Astrocyte (in vitro differentiated cells and primary cell): ENCODE measurements at regions not wholly inside any gene's neighbourhood (a gene's known extent, or its start where the extent isn't known, plus 50 kb on each side); places are given as distances from the start of the nearest gene placed in this dataset.

Source experiments
- DNase-seq: peaks from one replicate; pipeline ENCODE4 v3.0.0-alpha.2; 2010; ENCODE audit warnings: low read depth
- FAIRE-seq: peaks from 2 replicates; lab custom pipeline; 2011; peaks lifted over from hg19 to GRCh38; lab: Jason Lieb, UNC
- H2AFZ ChIP-seq: 2 replicates; pipeline ENCODE4 v1.6.0; 2012; ENCODE audit warnings: low read depth, low read length, inconsistent platforms
- H3K27ac ChIP-seq: 2 replicates; pipeline ENCODE4 v1.5.1; 2011; ENCODE audit warnings: low read depth, low read length, inconsistent platforms
- H3K27me3 ChIP-seq: 2 replicates; pipeline ENCODE4 v1.6.0; 2011; ENCODE audit warnings: low read length, inconsistent platforms; ENCODE audit not compliant: insufficient read depth
- H3K36me3 ChIP-seq: 2 replicates; pipeline ENCODE4 v1.5.1; 2011; ENCODE audit warnings: low read length, inconsistent platforms; ENCODE audit not compliant: insufficient read depth
- H3K4me1 ChIP-seq: 2 replicates; pipeline ENCODE4 v1.5.1; 2011; ENCODE audit warnings: low read length, inconsistent platforms; ENCODE audit not compliant: insufficient read depth
- H3K4me2 ChIP-seq: 2 replicates; pipeline ENCODE4 v1.6.0; 2012; ENCODE audit warnings: low read length, inconsistent platforms
- H3K4me3 ChIP-seq: 2 replicates; pipeline ENCODE4 v1.5.1; 2011; ENCODE audit warnings: low read depth, mild to moderate bottlenecking, low read length, inconsistent platforms; ENCODE audit not compliant: insufficient read depth
- H3K79me2 ChIP-seq: 2 replicates; pipeline ENCODE4 v1.6.0; 2012; ENCODE audit warnings: mild to moderate bottlenecking, low read length, inconsistent platforms; ENCODE audit not compliant: insufficient read depth
- H3K9ac ChIP-seq: 2 replicates; pipeline ENCODE4 v1.6.0; 2012; ENCODE audit warnings: mild to moderate bottlenecking, low read length, inconsistent platforms
- H3K9me3 ChIP-seq: 2 replicates; pipeline ENCODE4 v1.5.1; 2012; ENCODE audit warnings: low read depth, mild to moderate bottlenecking, low read length, inconsistent platforms; ENCODE audit not compliant: insufficient read depth
- H4K20me1 ChIP-seq: 2 replicates; pipeline ENCODE4 v1.6.0; 2012; ENCODE audit warnings: low read length, inconsistent platforms; ENCODE audit not compliant: insufficient read depth
- H3K27ac Mint-ChIP-seq: one replicate; pipeline ENCODE4 v1.8.0; 2021; ENCODE audit warnings: mild to moderate bottlenecking, mixed read lengths; ENCODE audit not compliant: unreplicated experiment
- H3K27me3 Mint-ChIP-seq: one replicate; pipeline ENCODE4 v1.8.0; 2021; ENCODE audit warnings: low read depth, mixed read lengths; ENCODE audit not compliant: unreplicated experiment
- H3K36me3 Mint-ChIP-seq: one replicate; pipeline ENCODE4 v1.8.0; 2021; ENCODE audit warnings: low read depth, mixed read lengths; ENCODE audit not compliant: unreplicated experiment
- H3K4me1 Mint-ChIP-seq: one replicate; pipeline ENCODE4 v1.8.0; 2021; ENCODE audit warnings: low read depth, mixed read lengths; ENCODE audit not compliant: unreplicated experiment
- H3K4me3 Mint-ChIP-seq: one replicate; pipeline ENCODE4 v1.8.0; 2021; ENCODE audit warnings: mild to moderate bottlenecking, moderate library complexity, mixed read lengths; ENCODE audit not compliant: unreplicated experiment
- H3K9me3 Mint-ChIP-seq: one replicate; pipeline ENCODE4 v1.8.0; 2021; ENCODE audit warnings: mild to moderate bottlenecking, mixed read lengths; ENCODE audit not compliant: unreplicated experiment
- CTCF ChIP-seq: IDR thresholded peaks from 2 replicates; pipeline ENCODE4 v1.5.1; 2011; ENCODE audit warnings: low read depth, mild to moderate bottlenecking, inconsistent platforms, low read length, moderate library complexity; ENCODE audit not compliant: insufficient read depth
- EZH2 ChIP-seq: IDR thresholded peaks from 2 replicates; pipeline ENCODE4 v1.6.1; 2012; ENCODE audit warnings: mild to moderate bottlenecking, low read length, inconsistent platforms; ENCODE audit not compliant: insufficient read depth

DNA sequence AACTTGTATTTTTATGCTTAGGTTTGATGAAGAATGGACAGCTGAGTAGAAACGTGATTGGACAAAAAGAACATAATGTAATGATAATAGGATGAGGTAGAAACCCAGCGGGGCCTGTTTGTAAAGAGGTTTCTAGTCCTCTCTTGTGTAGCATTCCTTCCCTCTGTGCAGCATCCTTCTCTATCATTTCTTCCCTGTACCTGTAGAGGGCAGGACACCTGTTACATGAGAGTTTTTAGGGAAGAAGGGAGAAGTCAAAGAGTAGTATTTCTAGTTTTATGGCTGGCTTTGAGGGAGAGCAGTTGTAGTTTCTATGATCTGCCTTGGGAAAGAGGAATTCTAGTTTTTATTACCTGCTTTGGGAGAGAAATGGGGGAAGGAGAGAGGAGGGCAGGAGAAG lies 162.1 kb upstream of the FST start:
- no peak overlapping the region for H2AFZ ChIP-seq
- no peaks in the 10 kb centered on the region for H3K9me3 ChIP-seq
- no peaks in the 10 kb centered on the region for H3K36me3 ChIP-seq
- FAIRE-seq (no peak), DNase-seq (no peak)
- H3K9me3 Mint-ChIP-seq: peaks cover 2% of the 10 kb centered on the region
- no peaks in the 10 kb centered on the region for H3K79me2 ChIP-seq
- TF ChIP-seq CTCF (no peak), EZH2 (no peak)
- no peak overlapping the region for H3K4me3 Mint-ChIP-seq
- no peak overlapping the region for H3K4me2 ChIP-seq
- no peaks in the 10 kb centered on the region for H3K27me3 ChIP-seq
- H3K9ac ChIP-seq: no peak overlapping the region
- H3K27ac Mint-ChIP-seq: no peak overlapping the region
- no peaks in the 10 kb centered on the region for H3K4me1 ChIP-seq
- no peaks in the 10 kb centered on the region for H4K20me1 ChIP-seq
- no peaks in the 10 kb centered on the region for H3K27me3 Mint-ChIP-seq
- H3K36me3 Mint-ChIP-seq: no peaks in the 10 kb centered on the region
- H3K27ac ChIP-seq: no peak overlapping the region
- peaks cover 13% of the 10 kb centered on the region for H3K4me1 Mint-ChIP-seq
- H3K4me3 ChIP-seq: no peak overlapping the region

DNA sequence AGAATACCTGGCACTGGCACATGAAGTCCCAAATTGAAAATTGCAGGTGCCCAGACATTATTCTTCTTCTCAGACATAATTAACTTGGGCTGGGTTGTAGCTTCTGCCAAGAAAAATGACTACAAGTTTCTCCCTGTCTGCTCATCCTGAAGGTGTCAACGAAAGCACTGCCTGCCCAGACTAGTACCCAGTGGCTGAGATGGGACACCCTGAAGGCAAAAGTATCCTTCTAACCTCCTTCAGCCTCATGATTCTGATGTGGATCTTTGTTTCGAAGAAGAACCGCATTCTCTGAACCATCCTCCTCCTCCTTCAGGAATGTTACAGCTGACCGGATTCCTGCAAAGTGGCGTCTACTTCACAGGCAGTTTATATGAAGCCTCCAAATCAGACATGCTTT lies 161.1 kb upstream of the FST start:
- Mint-ChIP-seq H3K9me3 (peaks cover 2% of the 10 kb centered on the region), H3K4me1 (peaks cover 23% of the 10 kb centered on the region), H3K27ac (no peak overlapping the region), H3K27me3 (no peaks in the 10 kb centered on the region), H3K4me3 (no peak overlapping the region), H3K36me3 (no peaks in the 10 kb centered on the region)
- H3K27ac ChIP-seq: no peak overlapping the region
- H2AFZ ChIP-seq: no peak overlapping the region
- no peaks in the 10 kb centered on the region for H3K27me3 ChIP-seq
- no peak overlapping the region for H3K4me3 ChIP-seq
- no peaks in the 10 kb centered on the region for H3K36me3 ChIP-seq
- no peaks in the 10 kb centered on the region for H3K4me1 ChIP-seq
- H3K4me2 ChIP-seq: no peak overlapping the region
- DNase-seq (no peak), FAIRE-seq (no peak)
- no peak overlapping the region for H3K9ac ChIP-seq
- H4K20me1 ChIP-seq: no peaks in the 10 kb centered on the region
- no peaks in the 10 kb centered on the region for H3K9me3 ChIP-seq
- TF ChIP-seq CTCF (no peak), EZH2 (no peak)
- H3K79me2 ChIP-seq: no peaks in the 10 kb centered on the region

GRCh38 chr5:53321073-53321472 lies 159.4 kb upstream of the FST start:
- Histone ChIP-seq H3K36me3 (no peaks in the 10 kb centered on the region), H3K27me3 (no peaks in the 10 kb centered on the region), H2AFZ (no peak overlapping the region), H4K20me1 (no peaks in the 10 kb centered on the region), H3K4me3 (no peak overlapping the region), H3K4me1 (no peaks in the 10 kb centered on the region), H3K9ac (no peak overlapping the region), H3K27ac (no peak overlapping the region), H3K4me2 (no peak overlapping the region), H3K79me2 (no peaks in the 10 kb centered on the region), H3K9me3 (no peaks in the 10 kb centered on the region)
- Mint-ChIP-seq H3K36me3 (no peaks in the 10 kb centered on the region), H3K4me1 (peaks cover 24% of the 10 kb centered on the region), H3K4me3 (no peak overlapping the region), H3K27me3 (no peaks in the 10 kb centered on the region), H3K27ac (no peak overlapping the region), H3K9me3 (peaks cover 2% of the 10 kb centered on the region)
- FAIRE-seq (no peak), DNase-seq (peak; percentile 55)
- TF ChIP-seq EZH2 (no peak), CTCF (no peak)
